Astrocyte of the cerebellum (primary cell): ENCODE measurements at regions not wholly inside any gene's neighbourhood (a gene's known extent, or its start where the extent isn't known, plus 50 kb on each side); places are given as distances from the start of the nearest gene placed in this dataset.

Experiments used
- DNase-seq: peaks from one replicate; pipeline ENCODE4 v3.0.0-alpha.2; 2011; ENCODE audit warnings: low read depth
- H3K4me3 ChIP-seq: 2 replicates; pipeline ENCODE4 v1.5.1; 2011; ENCODE audit warnings: mild to moderate bottlenecking, low read depth, low read length, moderate library complexity
- CTCF ChIP-seq: IDR thresholded peaks from 2 replicates; pipeline ENCODE4 v1.5.1; 2012; ENCODE audit warnings: low read length, low read depth, moderate library complexity, mild to moderate bottlenecking; ENCODE audit errors: missing control alignments
- in situ Hi-C: cut with HindIII; loops from 2 replicates; pipeline ENCODE4 v1.10.0; 2017; ENCODE audit warnings: low sequenced_read_pairs

- in situ Hi-C loops: no loop called here
- no peak overlapping the region for H3K4me3 ChIP-seq
- DNase-seq: no peak
- no peak for TF ChIP-seq CTCF
These were observed 184.4 kb upstream of the FBXL4 start for GRCh38 chr6:99132026-99132635.

GRCh38 chr6:99130897-99131873, 183.4 kb upstream of the FBXL4 start:
- in situ Hi-C loops: no loop called here
- DNase-seq: no peak
- H3K4me3 ChIP-seq: no peak overlapping the region
- peak; percentile 23 for TF ChIP-seq CTCF

- no peak for TF ChIP-seq CTCF
- in situ Hi-C loops: no loop called here
These were observed 182.1 kb upstream of the FBXL4 start for GRCh38 chr6:99129835-99130234.

GRCh38 chr6:99121748-99122147, 174.0 kb upstream of the FBXL4 start:
- in situ Hi-C loops: loop anchor here (25.0 kb wide), 1 partner anchor 259 kb away; no protein-coding TSS in a partner anchor
- no peak for TF ChIP-seq CTCF
- H3K4me3 ChIP-seq: no peak overlapping the region
- DNase-seq: no peak

More at GRCh38 chr6:99129835-99130234, 182.1 kb upstream of the FBXL4 start:
- H3K4me3 ChIP-seq: no peak overlapping the region
- no peak for DNase-seq

- no peak for DNase-seq
- no peak for TF ChIP-seq CTCF
- no peak overlapping the region for H3K4me3 ChIP-seq
- in situ Hi-C loops: loop anchor here (25.0 kb wide), 1 partner anchor 258 kb away; no protein-coding TSS in a partner anchor
These were observed 172.9 kb upstream of the FBXL4 start for GRCh38 chr6:99120641-99121040.

- in situ Hi-C loops: loop anchor here (25.0 kb wide), 1 partner anchor 257 kb away; no protein-coding TSS in a partner anchor
- DNase-seq: peak; percentile 40
- no peak overlapping the region for H3K4me3 ChIP-seq
- peak; percentile 62 for TF ChIP-seq CTCF
These were observed 171.6 kb upstream of the FBXL4 start for GRCh38 chr6:99119109-99120031.
